OCI-LY1 (cell line): ENCODE measurements at regions not wholly inside any gene's neighbourhood (a gene's known extent, or its start where the extent isn't known, plus 50 kb on each side); places are given as distances from the start of the nearest gene placed in this dataset.
"Not testable (repeated sequence)": the region's sequence is repeated elsewhere in the genome, so short reads cannot be mapped to it uniquely, and the experiment has no call there.

Experiments used
- H2AFZ ChIP-seq: fragments of 200-600 bp; sonication (generic), shearing (Covaris generic); 2 replicates; pipeline ENCODE4 v1.6.0; 2014; ENCODE audit warnings: antibody characterized with exemption, mild to moderate bottlenecking, low read length
- H3F3A ChIP-seq: fragments of 200-600 bp; sonication (generic), shearing (Covaris generic); 2 replicates; pipeline ENCODE4 v1.6.0; 2014; ENCODE audit warnings: mild to moderate bottlenecking, antibody characterized with exemption, low read length, moderate library complexity; ENCODE audit not compliant: insufficient read depth
- H3K27ac ChIP-seq: fragments of 200-600 bp; sonication (generic); 2 replicates; pipeline ENCODE4 v1.5.1; 2014; ENCODE audit warnings: low read length, mixed run types, mild to moderate bottlenecking, low read depth; ENCODE audit not compliant: poor library complexity, severe bottlenecking
- H3K27me3 ChIP-seq: fragments of 200-600 bp; sonication (generic); 2 replicates; pipeline ENCODE4 v1.6.0; 2014; ENCODE audit warnings: antibody characterized with exemption, mild to moderate bottlenecking, low read length, moderate library complexity; ENCODE audit not compliant: insufficient read depth
- H3K36me3 ChIP-seq: fragments of 200-600 bp; sonication (generic); 2 replicates; pipeline ENCODE4 v1.6.1; 2014; ENCODE audit warnings: mild to moderate bottlenecking, antibody characterized with exemption, low read length, moderate library complexity, mixed read lengths; ENCODE audit not compliant: insufficient read depth
- H3K4me1 ChIP-seq: fragments of 200-600 bp; sonication (generic); 2 replicates; pipeline ENCODE4 v1.5.1; 2014; ENCODE audit warnings: mild to moderate bottlenecking, low read length, moderate library complexity; ENCODE audit not compliant: insufficient read depth, severe bottlenecking
- H3K4me2 ChIP-seq: fragments of 200-600 bp; sonication (generic), shearing (Covaris generic); 2 replicates; pipeline ENCODE4 v1.6.1; 2014; ENCODE audit warnings: low read length
- H3K4me3 ChIP-seq: fragments of 200-600 bp; sonication (generic); 2 replicates; pipeline ENCODE4 v1.5.1; 2014; ENCODE audit warnings: low read length, low read depth, mild to moderate bottlenecking, mixed read lengths; ENCODE audit not compliant: poor library complexity, severe bottlenecking
- H3K79me2 ChIP-seq: fragments of 200-600 bp; shearing (Covaris generic); 2 replicates; pipeline ENCODE4 v1.6.1; 2016; ENCODE audit warnings: mixed run types, low read length, mixed read lengths; ENCODE audit not compliant: insufficient read depth
- H3K9ac ChIP-seq: fragments of 200-600 bp; sonication (generic), shearing (Covaris generic); 2 replicates; pipeline ENCODE4 v1.6.1; 2014; ENCODE audit warnings: mild to moderate bottlenecking, low read length, mixed read lengths
- H3K9me2 ChIP-seq: fragments of 200-600 bp; sonication (generic), shearing (Covaris generic); 2 replicates; pipeline ENCODE4 v1.6.1; 2014; ENCODE audit warnings: low read depth, mild to moderate bottlenecking, low read length, mixed read lengths
- H3K9me3 ChIP-seq: fragments of 200-600 bp; shearing (Covaris generic); 2 replicates; pipeline ENCODE4 v1.6.1; 2014; ENCODE audit warnings: low read length, mixed read lengths
- H4K20me1 ChIP-seq: fragments of 200-600 bp; sonication (generic), shearing (Covaris generic); 2 replicates; pipeline ENCODE4 v1.6.0; 2016; ENCODE audit warnings: mild to moderate bottlenecking, low read length; ENCODE audit not compliant: insufficient read depth
- CTCF ChIP-seq: fragments of 200-600 bp; sonication (generic), shearing (Covaris generic); IDR thresholded peaks from 2 replicates; pipeline ENCODE4 v1.5.1; 2017; ENCODE audit warnings: mild to moderate bottlenecking, antibody characterized with exemption, low read length, moderate library complexity, mixed read lengths
- EZH2 ChIP-seq: fragments of 200-600 bp; sonication (generic), shearing (Covaris generic); IDR thresholded peaks from 2 replicates; pipeline ENCODE4 v1.8.0; 2017; ENCODE audit warnings: borderline replicate concordance, mixed run types, mild to moderate bottlenecking, antibody characterized with exemption, low read length, moderate library complexity, mixed read lengths

DNA sequence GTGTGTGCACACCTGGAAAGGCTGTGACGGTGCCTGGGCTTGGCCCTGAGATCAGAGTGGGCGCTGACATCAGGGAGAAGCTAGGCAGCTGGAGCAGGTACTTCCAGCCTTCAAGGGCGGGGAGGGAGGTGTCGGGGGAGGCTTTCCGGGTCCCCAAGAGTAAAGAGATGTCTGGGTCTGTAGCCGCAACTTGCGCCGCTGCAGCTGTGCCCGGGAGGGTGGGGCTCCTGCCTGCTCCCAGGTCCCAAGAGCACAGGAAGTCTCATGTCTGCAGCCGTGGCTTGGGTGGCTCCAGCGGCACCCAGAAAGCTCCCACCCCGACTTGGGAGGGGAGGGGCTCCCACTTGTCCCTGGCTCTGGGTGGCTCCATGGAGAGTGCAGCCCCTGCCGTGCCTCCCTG, 103.2 kb upstream of the BNIP2 start:
- H3K79me2 ChIP-seq, result no peaks in the 10 kb centered on the region
- no peak overlapping the region for H3K9ac ChIP-seq
- H3K4me3 ChIP-seq, result no peak overlapping the region

GRCh38 chr15:59791755-59792154, 102.6 kb upstream of the BNIP2 start:
- no peaks in the 10 kb centered on the region for H3K36me3 ChIP-seq
- no peaks in the 10 kb centered on the region for H3F3A ChIP-seq
- H3K27me3 ChIP-seq, result no peaks in the 10 kb centered on the region
- H4K20me1 ChIP-seq, result no peaks in the 10 kb centered on the region
- no peak overlapping the region for H3K27ac ChIP-seq
- H3K9ac ChIP-seq, result no peak overlapping the region
- H3K9me2 ChIP-seq, result no peaks in the 10 kb centered on the region
- no peaks in the 10 kb centered on the region for H3K79me2 ChIP-seq
- H3K4me2 ChIP-seq, result no peak overlapping the region
- no peaks in the 10 kb centered on the region for H3K9me3 ChIP-seq
- TF ChIP-seq CTCF, result no peak
- TF ChIP-seq EZH2, result no peak
- H3K4me1 ChIP-seq, result no peaks in the 10 kb centered on the region
- H2AFZ ChIP-seq, result no peak overlapping the region
- H3K4me3 ChIP-seq, result no peak overlapping the region

More for the DNA sequence above, 103.2 kb upstream of the BNIP2 start:
- no peak for TF ChIP-seq CTCF
- TF ChIP-seq EZH2, result no peak
- no peaks in the 10 kb centered on the region for H4K20me1 ChIP-seq
- H3K4me2 ChIP-seq, result no peak overlapping the region
- H3K27me3 ChIP-seq, result no peaks in the 10 kb centered on the region
- no peak overlapping the region for H2AFZ ChIP-seq
- no peaks in the 10 kb centered on the region for H3K9me2 ChIP-seq
- no peaks in the 10 kb centered on the region for H3K36me3 ChIP-seq
- H3K9me3 ChIP-seq, result no peaks in the 10 kb centered on the region
- no peak overlapping the region for H3K27ac ChIP-seq
- H3F3A ChIP-seq, result no peaks in the 10 kb centered on the region
- H3K4me1 ChIP-seq, result no peaks in the 10 kb centered on the region

GRCh38 chr15:59791079-59791478, 102.0 kb upstream of the BNIP2 start:
- Histone ChIP-seq H2AFZ (no peak overlapping the region), H3K4me2 (no peak overlapping the region), H3F3A (no peaks in the 10 kb centered on the region), H3K9me2 (no peaks in the 10 kb centered on the region), H3K9me3 (no peaks in the 10 kb centered on the region), H3K27me3 (no peaks in the 10 kb centered on the region), H3K4me3 (no peak overlapping the region), H3K4me1 (no peaks in the 10 kb centered on the region), H3K9ac (no peak overlapping the region), H3K79me2 (no peaks in the 10 kb centered on the region), H3K27ac (no peak overlapping the region), H3K36me3 (no peaks in the 10 kb centered on the region), H4K20me1 (no peaks in the 10 kb centered on the region)
- no peak for TF ChIP-seq CTCF
- TF ChIP-seq EZH2, result no peak

DNA sequence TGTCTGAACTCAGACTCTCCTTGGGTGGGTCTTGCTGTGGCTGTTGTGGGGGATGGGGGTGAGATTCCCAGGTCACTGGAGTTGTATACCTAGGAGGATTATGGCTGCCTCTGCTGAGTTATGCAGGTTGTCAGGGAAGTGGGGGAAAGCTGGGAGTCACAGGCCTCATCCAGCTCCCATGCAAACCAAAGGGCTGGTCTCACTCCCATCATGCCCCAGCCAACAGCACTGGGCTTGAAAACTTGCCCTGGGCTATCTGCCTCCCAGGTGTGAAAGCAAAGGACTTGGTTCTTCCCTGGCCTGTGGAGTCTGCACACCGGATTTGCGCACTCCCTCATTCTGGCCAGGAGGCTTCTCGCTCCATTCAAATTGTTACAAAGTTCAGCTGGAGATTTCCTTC, 97.3 kb upstream of the BNIP2 start:
- not testable (repeated sequence) for H3K9me2 ChIP-seq, H3K27me3 ChIP-seq, H3K36me3 ChIP-seq, H3K9me3 ChIP-seq, H4K20me1 ChIP-seq, H3K4me2 ChIP-seq, H2AFZ ChIP-seq, H3K27ac ChIP-seq, H3F3A ChIP-seq, H3K4me3 ChIP-seq, H3K9ac ChIP-seq, H3K79me2 ChIP-seq, H3K4me1 ChIP-seq

GRCh38 chr15:59785981-59786380, 96.9 kb upstream of the BNIP2 start:
- H3K9me3 ChIP-seq, H3K36me3 ChIP-seq, H3K27ac ChIP-seq, H3K4me2 ChIP-seq, H3K4me3 ChIP-seq, H3K4me1 ChIP-seq, H2AFZ ChIP-seq, H3K9ac ChIP-seq, H3K9me2 ChIP-seq, H3K79me2 ChIP-seq, H3F3A ChIP-seq, H3K27me3 ChIP-seq, H4K20me1 ChIP-seq: not testable (repeated sequence)
